Uterus (tissue), 3 donors: ENCODE measurements at regions not wholly inside any gene's neighbourhood (a gene's known extent, or its start where the extent isn't known, plus 50 kb on each side); places are given as distances from the start of the nearest gene placed in this dataset.

Experiments
- DNase-seq, 2 donors: peaks; one replicate each; pipeline ENCODE4 v3.0.0-alpha.2; 2019 to 2020
- H3K27ac ChIP-seq, 2 donors: fragments of 200-600 bp; sonication (generic); 1 replicate in 1 of 2; 2 replicates in 1 of 2; pipeline ENCODE4 v1.5.1; 2016 to 2018
- H3K27me3 ChIP-seq, 2 donors: fragments of 200-600 bp; sonication (generic); one replicate each; pipeline ENCODE4 v1.5.1; 2018 to 2019; ENCODE audit warnings: control low read depth in 1 of 2
- H3K36me3 ChIP-seq, 2 donors: fragments of 200-600 bp; sonication (generic); one replicate each; pipeline ENCODE4 v1.5.1; 2019; ENCODE audit warnings: control low read depth in 1 of 2
- H3K4me1 ChIP-seq, 2 donors: fragments of 200-600 bp; sonication (generic); one replicate each; pipeline ENCODE4 v1.5.1; 2018 to 2019; ENCODE audit warnings: control low read depth in 1 of 2
- H3K4me3 ChIP-seq, 2 donors: fragments of 200-600 bp; sonication (generic); 1 replicate in 1 of 2; 2 replicates in 1 of 2; pipeline ENCODE4 v1.5.1; 2018 to 2019; ENCODE audit warnings: mild to moderate bottlenecking in 1 of 2
- H3K9me3 ChIP-seq, 2 donors: fragments of 200-600 bp; sonication (generic); one replicate each; pipeline ENCODE4 v1.5.1; 2019; ENCODE audit warnings: control low read depth in 1 of 2
- POLR2A ChIP-seq, 2 donors: fragments of 450-650 bp; IDR thresholded peaks; one replicate each; pipeline ENCODE4 v1.6.1; 2016; ENCODE audit warnings: antibody characterized with exemption in 2 of 2, mild to moderate bottlenecking in 1 of 2, moderate library complexity in 1 of 2
- intact Hi-C: fragments of 100-400 bp; cut with DNase I; formaldehyde crosslinking; loops from one replicate; pipeline ENCODE4 v1.15.1; 2023; ENCODE audit warnings: low total_unique reads
- TF ChIP-seq, protein P1 (sequence below), 4 experiments: fragments of 200-600 bp in 2 of 4; fragments of 450-650 bp in 2 of 4; sonication (generic) in 2 of 4; IDR thresholded peaks; one replicate each; pipeline ENCODE4 v1.5.1; 2016 to 2019; ENCODE audit warnings: antibody characterized with exemption in 4 of 4, mild to moderate bottlenecking in 2 of 4, moderate library complexity in 1 of 4
- donor health status: DM: yes; HTN: yes; CAD: no.

DNA sequence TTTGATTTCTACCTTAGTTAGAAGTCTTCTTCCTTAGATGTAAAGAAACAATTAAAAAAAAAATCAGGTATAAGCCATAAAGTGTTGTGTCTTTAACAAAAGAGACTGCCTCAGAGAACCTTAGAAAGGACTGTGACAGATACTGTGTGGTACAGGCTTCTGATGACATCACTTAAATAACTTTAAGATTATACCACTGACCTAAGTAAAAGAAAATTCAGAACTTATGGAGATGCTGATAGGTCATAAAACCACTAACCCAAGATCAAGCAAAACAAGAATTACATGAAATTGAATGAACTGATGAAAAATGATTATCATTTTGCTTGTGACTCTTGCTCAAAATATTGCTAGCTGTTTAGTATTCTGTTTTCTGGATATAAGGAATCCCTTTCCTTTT is 220.8 kb downstream of the NRIP1 start:
- no peaks in the 10 kb centered on the region for H3K4me1 ChIP-seq
- DNase-seq: no peak
- no peaks in the 10 kb centered on the region for H3K9me3 ChIP-seq
- no peaks in the 10 kb centered on the region for H3K27me3 ChIP-seq
- H3K27ac ChIP-seq: no peak overlapping the region
- intact Hi-C loops: no loop called here
- TF ChIP-seq POLR2A (IDR thresholded peaks at IDR 0.05): no peak
- TF ChIP-seq, protein P1, sequence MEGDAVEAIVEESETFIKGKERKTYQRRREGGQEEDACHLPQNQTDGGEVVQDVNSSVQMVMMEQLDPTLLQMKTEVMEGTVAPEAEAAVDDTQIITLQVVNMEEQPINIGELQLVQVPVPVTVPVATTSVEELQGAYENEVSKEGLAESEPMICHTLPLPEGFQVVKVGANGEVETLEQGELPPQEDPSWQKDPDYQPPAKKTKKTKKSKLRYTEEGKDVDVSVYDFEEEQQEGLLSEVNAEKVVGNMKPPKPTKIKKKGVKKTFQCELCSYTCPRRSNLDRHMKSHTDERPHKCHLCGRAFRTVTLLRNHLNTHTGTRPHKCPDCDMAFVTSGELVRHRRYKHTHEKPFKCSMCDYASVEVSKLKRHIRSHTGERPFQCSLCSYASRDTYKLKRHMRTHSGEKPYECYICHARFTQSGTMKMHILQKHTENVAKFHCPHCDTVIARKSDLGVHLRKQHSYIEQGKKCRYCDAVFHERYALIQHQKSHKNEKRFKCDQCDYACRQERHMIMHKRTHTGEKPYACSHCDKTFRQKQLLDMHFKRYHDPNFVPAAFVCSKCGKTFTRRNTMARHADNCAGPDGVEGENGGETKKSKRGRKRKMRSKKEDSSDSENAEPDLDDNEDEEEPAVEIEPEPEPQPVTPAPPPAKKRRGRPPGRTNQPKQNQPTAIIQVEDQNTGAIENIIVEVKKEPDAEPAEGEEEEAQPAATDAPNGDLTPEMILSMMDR (IDR thresholded peaks at IDR 0.05): no peak
- no peak overlapping the region for H3K4me3 ChIP-seq
- no peaks in the 10 kb centered on the region for H3K36me3 ChIP-seq

DNA sequence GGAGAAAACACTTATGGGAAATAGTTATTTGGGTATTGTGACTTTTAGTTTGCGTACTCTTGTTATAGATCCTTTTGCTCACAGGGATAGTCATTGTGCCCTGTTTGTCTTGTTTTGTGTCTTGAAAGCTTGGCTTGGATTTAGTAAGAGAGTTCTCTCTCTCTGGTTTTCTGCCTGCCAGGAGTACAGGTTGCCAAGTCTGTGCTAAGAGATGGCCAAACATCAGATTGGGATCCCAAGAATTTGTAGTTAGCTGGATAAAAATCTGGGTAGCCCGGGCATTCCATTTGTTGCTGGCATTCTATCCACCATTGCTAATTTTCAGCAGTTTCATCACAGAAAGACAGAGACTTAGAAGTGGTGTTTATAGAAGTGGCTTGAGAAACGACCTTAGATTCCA is 222.2 kb downstream of the NRIP1 start:
- Histone ChIP-seq H3K27ac (no peak overlapping the region), H3K4me3 (no peak overlapping the region), H3K36me3 (no peaks in the 10 kb centered on the region), H3K27me3 (no peaks in the 10 kb centered on the region), H3K4me1 (no peaks in the 10 kb centered on the region), H3K9me3 (no peaks in the 10 kb centered on the region)
- TF ChIP-seq, protein P1 (IDR thresholded peaks at IDR 0.05): no peak
- no peak for TF ChIP-seq POLR2A (IDR thresholded peaks at IDR 0.05)
- DNase-seq: no peak
- intact Hi-C loops: no loop called here

DNA sequence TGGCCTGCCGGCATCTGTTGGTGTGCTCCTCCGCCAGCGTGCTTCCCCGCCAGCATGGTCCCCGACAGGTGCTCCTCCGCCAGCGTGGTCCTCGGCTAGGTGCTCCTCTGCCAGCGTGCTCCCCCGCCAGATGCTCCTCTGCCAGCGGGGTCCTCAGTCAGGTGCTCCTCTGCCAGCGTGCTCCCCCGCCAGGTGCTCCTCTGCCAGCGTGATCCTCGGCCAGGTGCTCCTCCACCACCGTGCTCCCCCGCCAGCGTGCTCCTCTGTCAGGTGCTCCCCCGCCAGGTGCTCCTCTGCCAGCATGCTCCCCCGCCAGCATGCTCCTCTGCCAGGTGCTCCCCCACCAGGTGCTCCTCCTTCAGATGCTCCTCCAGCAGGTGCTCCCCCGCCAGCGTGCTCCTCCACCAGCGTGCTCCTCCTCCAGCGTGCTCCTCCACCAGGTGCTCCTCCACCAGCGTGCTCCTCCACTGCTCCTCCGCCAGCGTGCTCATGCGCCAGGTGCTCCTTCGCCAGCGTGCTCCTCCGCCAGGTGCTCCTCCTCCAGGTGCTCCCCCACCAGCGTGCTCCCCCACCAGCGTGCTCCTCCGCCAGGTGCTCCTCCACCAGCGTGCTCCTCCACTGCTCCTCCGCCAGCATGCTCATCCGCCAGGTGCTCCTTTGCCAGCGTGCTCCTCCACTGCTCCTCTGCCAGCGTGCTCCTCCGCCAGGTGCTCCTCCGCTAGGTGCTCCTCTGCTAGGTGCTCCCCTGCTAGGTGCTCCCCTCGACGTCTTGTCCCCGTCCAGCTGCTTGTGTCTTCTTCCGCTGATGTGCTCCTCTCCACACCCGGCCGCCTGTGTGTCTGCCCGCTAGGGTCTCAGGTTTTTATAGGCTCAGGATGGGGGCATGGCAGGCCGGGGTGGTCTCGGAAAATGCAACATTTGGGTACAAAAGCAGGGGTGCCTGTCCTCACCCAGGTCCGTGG is 223.0 kb downstream of the NRIP1 start:
- Histone ChIP-seq H3K9me3 (no peaks in the 10 kb centered on the region), H3K36me3 (no peaks in the 10 kb centered on the region), H3K27ac (no peak overlapping the region), H3K27me3 (no peaks in the 10 kb centered on the region), H3K4me3 (no peak overlapping the region), H3K4me1 (no peaks in the 10 kb centered on the region)
- TF ChIP-seq, protein P1 (IDR thresholded peaks at IDR 0.05): no peak
- no peak for TF ChIP-seq POLR2A (IDR thresholded peaks at IDR 0.05)
- intact Hi-C loops: no loop called here
- no peak for DNase-seq

DNA sequence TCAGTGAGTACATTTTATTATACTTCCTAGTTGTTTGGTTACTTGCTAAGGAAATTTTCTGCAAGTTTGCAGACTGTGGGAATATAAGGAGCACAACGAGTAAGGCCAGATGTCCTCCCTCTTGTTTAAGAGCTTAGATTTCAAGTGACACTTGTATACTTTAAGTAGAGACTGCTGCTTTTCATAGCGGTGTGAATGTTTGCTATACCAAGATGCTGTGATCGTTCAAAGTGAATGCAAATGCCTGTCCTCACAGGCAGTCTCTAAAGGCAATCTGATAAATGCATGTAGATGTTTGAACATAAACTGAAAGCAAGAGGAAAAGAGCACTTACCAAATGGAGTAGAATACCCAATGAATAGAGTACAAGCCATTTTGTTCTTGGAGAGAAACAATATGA is 226.4 kb downstream of the NRIP1 start:
- intact Hi-C loops: no loop called here
- no peak overlapping the region for H3K4me3 ChIP-seq

DNA sequence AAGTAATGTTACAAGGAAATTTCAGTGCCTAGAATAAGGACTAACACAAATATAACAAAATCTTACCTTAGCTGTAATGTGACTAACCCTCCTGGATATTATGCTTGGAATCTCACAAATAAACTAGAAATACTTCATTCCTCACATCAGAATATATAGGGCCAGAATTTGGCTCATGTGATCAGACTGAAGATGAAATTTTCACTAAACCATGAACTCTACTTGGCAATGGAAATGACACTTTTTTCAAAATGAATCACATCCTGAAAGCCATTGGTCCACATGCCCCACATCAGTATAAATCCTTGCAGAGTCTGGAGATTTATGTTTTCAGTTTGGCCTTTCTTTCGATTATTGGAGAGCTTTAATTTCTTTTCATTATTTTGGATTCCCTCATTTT is 227.8 kb downstream of the NRIP1 start:
- H3K27me3 ChIP-seq: no peaks in the 10 kb centered on the region
- H3K4me1 ChIP-seq: no peaks in the 10 kb centered on the region
- no peak for TF ChIP-seq POLR2A (IDR thresholded peaks at IDR 0.05)
- TF ChIP-seq, protein P1 (IDR thresholded peaks at IDR 0.05): no peak
- intact Hi-C loops: no loop called here
- H3K9me3 ChIP-seq: no peaks in the 10 kb centered on the region
- H3K4me3 ChIP-seq: no peak overlapping the region
- no peaks in the 10 kb centered on the region for H3K36me3 ChIP-seq
- DNase-seq: no peak
- no peak overlapping the region for H3K27ac ChIP-seq

More for the DNA sequence above, 226.4 kb downstream of the NRIP1 start:
- DNase-seq: no peak
- H3K4me1 ChIP-seq: no peaks in the 10 kb centered on the region
- no peaks in the 10 kb centered on the region for H3K36me3 ChIP-seq
- H3K27ac ChIP-seq: no peak overlapping the region
- no peaks in the 10 kb centered on the region for H3K9me3 ChIP-seq
- no peak for TF ChIP-seq POLR2A (IDR thresholded peaks at IDR 0.05)
- TF ChIP-seq, protein P1 (IDR thresholded peaks at IDR 0.05): no peak
- H3K27me3 ChIP-seq: no peaks in the 10 kb centered on the region
